ENCODE measurements at regions not wholly inside any gene's neighbourhood (a gene's known extent, or its start where the extent isn't known, plus 50 kb on each side); places are given as distances from the start of the nearest gene placed in this dataset.

DNA sequence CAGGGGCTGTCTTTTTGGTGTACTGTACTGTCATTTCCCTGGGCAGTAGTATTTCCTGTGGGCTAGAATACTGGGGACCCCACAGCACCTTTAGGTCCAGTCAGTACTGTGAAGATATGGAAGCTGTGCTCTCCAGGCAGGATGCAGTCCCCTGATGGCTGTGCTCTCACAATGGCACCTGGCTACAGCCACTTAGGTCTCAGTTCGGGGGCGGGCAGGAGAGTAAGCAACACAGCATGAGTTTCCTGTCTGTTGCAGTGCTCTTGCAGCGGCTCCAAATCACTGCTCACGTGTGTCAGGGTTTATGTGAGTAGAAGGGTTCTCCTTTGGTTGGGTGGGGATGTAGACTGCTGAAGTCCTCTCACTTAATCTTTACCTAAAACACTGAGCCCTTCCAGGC lies 810.4 kb downstream of the DACH1 start:
- no peak overlapping the region for H3K4me3 ChIP-seq (ENCODE audit: low read depth, low read length)
- CTCF ChIA-PET = no interaction called here
- TF ChIP-seq WT1 (tag by site-specific recombination; IDR thresholded peaks at IDR 0.05) (no peak), ZNF354C (tag by site-specific recombination; IDR thresholded peaks at IDR 0.05; ENCODE audit: borderline replicate concordance, low read depth) (no peak), GLIS2 (tag by site-specific recombination; IDR thresholded peaks at IDR 0.05) (no peak), MYNN (tag by site-specific recombination; IDR thresholded peaks at IDR 0.05; ENCODE audit: borderline replicate concordance) (no peak), ZNF777 (tag by site-specific recombination; IDR thresholded peaks at IDR 0.05; ENCODE audit: borderline replicate concordance) (no peak), KLF7 (tag by site-specific recombination; IDR thresholded peaks at IDR 0.05; ENCODE audit: borderline replicate concordance) (no peak), ZNF341 (tag by site-specific recombination; IDR thresholded peaks at IDR 0.05; ENCODE audit: low read depth) (no peak), ZNF529 (tag by site-specific recombination; IDR thresholded peaks at IDR 0.05; ENCODE audit: insufficient replicate concordance) (no peak), ZNF747 (tag by site-specific recombination; IDR thresholded peaks at IDR 0.05) (no peak), ZBTB21 (tag by site-specific recombination; IDR thresholded peaks at IDR 0.05) (no peak), PBX3 (CRISPR knock-in tag; IDR thresholded peaks at IDR 0.05) (no peak), ZNF473 (tag by site-specific recombination; IDR thresholded peaks at IDR 0.05) (no peak)
- TF ChIP-seq, protein P1, sequence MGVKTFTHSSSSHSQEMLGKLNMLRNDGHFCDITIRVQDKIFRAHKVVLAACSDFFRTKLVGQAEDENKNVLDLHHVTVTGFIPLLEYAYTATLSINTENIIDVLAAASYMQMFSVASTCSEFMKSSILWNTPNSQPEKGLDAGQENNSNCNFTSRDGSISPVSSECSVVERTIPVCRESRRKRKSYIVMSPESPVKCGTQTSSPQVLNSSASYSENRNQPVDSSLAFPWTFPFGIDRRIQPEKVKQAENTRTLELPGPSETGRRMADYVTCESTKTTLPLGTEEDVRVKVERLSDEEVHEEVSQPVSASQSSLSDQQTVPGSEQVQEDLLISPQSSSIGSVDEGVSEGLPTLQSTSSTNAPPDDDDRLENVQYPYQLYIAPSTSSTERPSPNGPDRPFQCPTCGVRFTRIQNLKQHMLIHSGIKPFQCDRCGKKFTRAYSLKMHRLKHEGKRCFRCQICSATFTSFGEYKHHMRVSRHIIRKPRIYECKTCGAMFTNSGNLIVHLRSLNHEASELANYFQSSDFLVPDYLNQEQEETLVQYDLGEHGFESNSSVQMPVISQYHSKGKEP (tag by site-specific recombination; IDR thresholded peaks at IDR 0.05) = no peak
- TF ChIP-seq, protein P2, sequence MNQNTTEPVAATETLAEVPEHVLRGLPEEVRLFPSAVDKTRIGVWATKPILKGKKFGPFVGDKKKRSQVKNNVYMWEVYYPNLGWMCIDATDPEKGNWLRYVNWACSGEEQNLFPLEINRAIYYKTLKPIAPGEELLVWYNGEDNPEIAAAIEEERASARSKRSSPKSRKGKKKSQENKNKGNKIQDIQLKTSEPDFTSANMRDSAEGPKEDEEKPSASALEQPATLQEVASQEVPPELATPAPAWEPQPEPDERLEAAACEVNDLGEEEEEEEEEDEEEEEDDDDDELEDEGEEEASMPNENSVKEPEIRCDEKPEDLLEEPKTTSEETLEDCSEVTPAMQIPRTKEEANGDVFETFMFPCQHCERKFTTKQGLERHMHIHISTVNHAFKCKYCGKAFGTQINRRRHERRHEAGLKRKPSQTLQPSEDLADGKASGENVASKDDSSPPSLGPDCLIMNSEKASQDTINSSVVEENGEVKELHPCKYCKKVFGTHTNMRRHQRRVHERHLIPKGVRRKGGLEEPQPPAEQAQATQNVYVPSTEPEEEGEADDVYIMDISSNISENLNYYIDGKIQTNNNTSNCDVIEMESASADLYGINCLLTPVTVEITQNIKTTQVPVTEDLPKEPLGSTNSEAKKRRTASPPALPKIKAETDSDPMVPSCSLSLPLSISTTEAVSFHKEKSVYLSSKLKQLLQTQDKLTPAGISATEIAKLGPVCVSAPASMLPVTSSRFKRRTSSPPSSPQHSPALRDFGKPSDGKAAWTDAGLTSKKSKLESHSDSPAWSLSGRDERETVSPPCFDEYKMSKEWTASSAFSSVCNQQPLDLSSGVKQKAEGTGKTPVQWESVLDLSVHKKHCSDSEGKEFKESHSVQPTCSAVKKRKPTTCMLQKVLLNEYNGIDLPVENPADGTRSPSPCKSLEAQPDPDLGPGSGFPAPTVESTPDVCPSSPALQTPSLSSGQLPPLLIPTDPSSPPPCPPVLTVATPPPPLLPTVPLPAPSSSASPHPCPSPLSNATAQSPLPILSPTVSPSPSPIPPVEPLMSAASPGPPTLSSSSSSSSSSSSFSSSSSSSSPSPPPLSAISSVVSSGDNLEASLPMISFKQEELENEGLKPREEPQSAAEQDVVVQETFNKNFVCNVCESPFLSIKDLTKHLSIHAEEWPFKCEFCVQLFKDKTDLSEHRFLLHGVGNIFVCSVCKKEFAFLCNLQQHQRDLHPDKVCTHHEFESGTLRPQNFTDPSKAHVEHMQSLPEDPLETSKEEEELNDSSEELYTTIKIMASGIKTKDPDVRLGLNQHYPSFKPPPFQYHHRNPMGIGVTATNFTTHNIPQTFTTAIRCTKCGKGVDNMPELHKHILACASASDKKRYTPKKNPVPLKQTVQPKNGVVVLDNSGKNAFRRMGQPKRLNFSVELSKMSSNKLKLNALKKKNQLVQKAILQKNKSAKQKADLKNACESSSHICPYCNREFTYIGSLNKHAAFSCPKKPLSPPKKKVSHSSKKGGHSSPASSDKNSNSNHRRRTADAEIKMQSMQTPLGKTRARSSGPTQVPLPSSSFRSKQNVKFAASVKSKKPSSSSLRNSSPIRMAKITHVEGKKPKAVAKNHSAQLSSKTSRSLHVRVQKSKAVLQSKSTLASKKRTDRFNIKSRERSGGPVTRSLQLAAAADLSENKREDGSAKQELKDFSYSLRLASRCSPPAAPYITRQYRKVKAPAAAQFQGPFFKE (tag by site-specific recombination; IDR thresholded peaks at IDR 0.05; ENCODE audit: borderline replicate concordance) = no peak
- TF ChIP-seq, protein P3, sequence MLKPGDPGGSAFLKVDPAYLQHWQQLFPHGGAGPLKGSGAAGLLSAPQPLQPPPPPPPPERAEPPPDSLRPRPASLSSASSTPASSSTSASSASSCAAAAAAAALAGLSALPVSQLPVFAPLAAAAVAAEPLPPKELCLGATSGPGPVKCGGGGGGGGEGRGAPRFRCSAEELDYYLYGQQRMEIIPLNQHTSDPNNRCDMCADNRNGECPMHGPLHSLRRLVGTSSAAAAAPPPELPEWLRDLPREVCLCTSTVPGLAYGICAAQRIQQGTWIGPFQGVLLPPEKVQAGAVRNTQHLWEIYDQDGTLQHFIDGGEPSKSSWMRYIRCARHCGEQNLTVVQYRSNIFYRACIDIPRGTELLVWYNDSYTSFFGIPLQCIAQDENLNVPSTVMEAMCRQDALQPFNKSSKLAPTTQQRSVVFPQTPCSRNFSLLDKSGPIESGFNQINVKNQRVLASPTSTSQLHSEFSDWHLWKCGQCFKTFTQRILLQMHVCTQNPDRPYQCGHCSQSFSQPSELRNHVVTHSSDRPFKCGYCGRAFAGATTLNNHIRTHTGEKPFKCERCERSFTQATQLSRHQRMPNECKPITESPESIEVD (tag by site-specific recombination; IDR thresholded peaks at IDR 0.05) = no peak
- TF ChIP-seq, protein P4, sequence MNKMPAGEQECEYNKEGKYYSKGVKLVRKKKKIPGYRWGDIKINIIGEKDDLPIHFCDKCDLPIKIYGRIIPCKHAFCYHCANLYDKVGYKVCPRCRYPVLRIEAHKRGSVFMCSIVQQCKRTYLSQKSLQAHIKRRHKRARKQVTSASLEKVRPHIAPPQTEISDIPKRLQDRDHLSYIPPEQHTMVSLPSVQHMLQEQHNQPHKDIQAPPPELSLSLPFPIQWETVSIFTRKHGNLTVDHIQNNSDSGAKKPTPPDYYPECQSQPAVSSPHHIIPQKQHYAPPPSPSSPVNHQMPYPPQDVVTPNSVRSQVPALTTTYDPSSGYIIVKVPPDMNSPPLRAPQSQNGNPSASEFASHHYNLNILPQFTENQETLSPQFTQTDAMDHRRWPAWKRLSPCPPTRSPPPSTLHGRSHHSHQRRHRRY (tag by site-specific recombination; IDR thresholded peaks at IDR 0.05) = no peak
- POLR2A ChIA-PET = no interaction called here
- no peaks in the 10 kb centered on the region for H3K4me1 ChIP-seq (ENCODE audit: control insufficient read depth, insufficient read depth, low read length)
- H3K36me3 ChIP-seq (ENCODE audit: control insufficient read depth in 2 of 2, insufficient read depth in 1 of 2, low read length in 2 of 2) = no peaks in the 10 kb centered on the region
- H3K27ac ChIP-seq (ENCODE audit: extremely low read depth, low read depth, low read length) = no peak overlapping the region
- no peaks in the 10 kb centered on the region for H3K9me3 ChIP-seq (ENCODE audit: control insufficient read depth, insufficient read depth, low read depth, low read length)

All from HEK293 (cell line).